Ishikawa (cell line): ENCODE measurements at regions not wholly inside any gene's neighbourhood (a gene's known extent, or its start where the extent isn't known, plus 50 kb on each side); places are given as distances from the start of the nearest gene placed in this dataset.

ENCODE experiments used
- CREB1 ChIP-seq: IDR thresholded peaks from 2 replicates; pipeline ENCODE4 v1.6.1; 2012; ENCODE audit warnings: low read depth
- EGR1 ChIP-seq: IDR thresholded peaks from 2 replicates; pipeline ENCODE4 v1.6.1; 2012
- TEAD4 ChIP-seq: IDR thresholded peaks from 2 replicates; pipeline ENCODE4 v1.6.1; 2012
- TF ChIP-seq, protein P1 (sequence below): IDR thresholded peaks from 2 replicates; pipeline ENCODE4 v1.6.1; 2012; ENCODE audit warnings: low read depth, mild to moderate bottlenecking

DNA sequence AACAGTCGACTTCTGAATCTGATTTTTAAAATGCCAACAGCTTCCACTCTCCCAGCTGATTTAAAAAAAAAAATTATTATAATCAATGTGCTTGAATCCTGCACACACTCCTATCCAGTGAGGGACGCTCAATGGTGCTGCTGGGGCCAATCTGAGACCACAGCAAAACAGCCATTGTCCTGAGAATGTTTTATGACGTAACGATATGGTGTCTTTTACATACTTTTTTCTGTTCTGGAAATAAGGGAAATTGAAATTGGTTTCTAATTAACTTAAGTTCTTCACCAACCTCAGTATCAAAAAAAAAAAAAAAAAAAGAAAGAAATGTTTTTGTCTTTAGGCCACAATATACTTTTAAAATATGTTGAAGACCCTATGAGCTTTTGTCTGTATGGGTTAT is 66.1 kb upstream of the SOX1 start:
- TF ChIP-seq, protein P1, sequence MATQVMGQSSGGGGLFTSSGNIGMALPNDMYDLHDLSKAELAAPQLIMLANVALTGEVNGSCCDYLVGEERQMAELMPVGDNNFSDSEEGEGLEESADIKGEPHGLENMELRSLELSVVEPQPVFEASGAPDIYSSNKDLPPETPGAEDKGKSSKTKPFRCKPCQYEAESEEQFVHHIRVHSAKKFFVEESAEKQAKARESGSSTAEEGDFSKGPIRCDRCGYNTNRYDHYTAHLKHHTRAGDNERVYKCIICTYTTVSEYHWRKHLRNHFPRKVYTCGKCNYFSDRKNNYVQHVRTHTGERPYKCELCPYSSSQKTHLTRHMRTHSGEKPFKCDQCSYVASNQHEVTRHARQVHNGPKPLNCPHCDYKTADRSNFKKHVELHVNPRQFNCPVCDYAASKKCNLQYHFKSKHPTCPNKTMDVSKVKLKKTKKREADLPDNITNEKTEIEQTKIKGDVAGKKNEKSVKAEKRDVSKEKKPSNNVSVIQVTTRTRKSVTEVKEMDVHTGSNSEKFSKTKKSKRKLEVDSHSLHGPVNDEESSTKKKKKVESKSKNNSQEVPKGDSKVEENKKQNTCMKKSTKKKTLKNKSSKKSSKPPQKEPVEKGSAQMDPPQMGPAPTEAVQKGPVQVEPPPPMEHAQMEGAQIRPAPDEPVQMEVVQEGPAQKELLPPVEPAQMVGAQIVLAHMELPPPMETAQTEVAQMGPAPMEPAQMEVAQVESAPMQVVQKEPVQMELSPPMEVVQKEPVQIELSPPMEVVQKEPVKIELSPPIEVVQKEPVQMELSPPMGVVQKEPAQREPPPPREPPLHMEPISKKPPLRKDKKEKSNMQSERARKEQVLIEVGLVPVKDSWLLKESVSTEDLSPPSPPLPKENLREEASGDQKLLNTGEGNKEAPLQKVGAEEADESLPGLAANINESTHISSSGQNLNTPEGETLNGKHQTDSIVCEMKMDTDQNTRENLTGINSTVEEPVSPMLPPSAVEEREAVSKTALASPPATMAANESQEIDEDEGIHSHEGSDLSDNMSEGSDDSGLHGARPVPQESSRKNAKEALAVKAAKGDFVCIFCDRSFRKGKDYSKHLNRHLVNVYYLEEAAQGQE = no peak
- TF ChIP-seq EGR1 (no peak), CREB1 (no peak), TEAD4 (no peak)
